K562 (cell line): ENCODE measurements at regions not wholly inside any gene's neighbourhood (a gene's known extent, or its start where the extent isn't known, plus 50 kb on each side); places are given as distances from the start of the nearest gene placed in this dataset.

Source experiments
- ATAC-seq: fragments of 200-7000 bp; cut with Tn5 transposase; 3 replicates; pipeline ENCODE4 v1.9.1; 2020; ENCODE audit warnings: moderate library complexity
- BruUV-seq: library from RNA; stranded (reverse); fragments of 400-500 nt; replicated peaks from 2 replicates; lab custom pipeline; 2021; lab: Mats Ljungman, UMichigan
- CTCF ChIA-PET: fragments of 300-600 bp; formaldehyde crosslinking; extraction: SDS; loops from one replicate; lab custom pipeline; 2021; ENCODE audit warnings: low intra/inter-chr PET ratio; lab: Yijun Ruan, JAX
- POLR2A ChIA-PET: fragments of 300-600, 350-650 bp; sonication (Branson Sonifier 250); formaldehyde crosslinking; extraction: SDS; loops from one replicate; lab custom pipeline; 2021; ENCODE audit warnings: antibody characterized with exemption, inconsistent platforms; lab: Yijun Ruan, JAX
- DNase-seq, 4 experiments: peaks; one replicate each; pipeline versions ENCODE4 v3.0.0 to v3.0.0-alpha.2; 2011 to 2018; ENCODE audit warnings: low spot score in 3 of 4, mixed read lengths in 3 of 4; ENCODE audit errors: extremely low read depth in 1 of 4
- FAIRE-seq: peaks from 2 replicates; lab custom pipeline; 2011; peaks lifted over from hg19 to GRCh38; lab: Jason Lieb, UNC
- H2AFZ ChIP-seq: 2 replicates; pipeline ENCODE4 v1.6.0; 2011; ENCODE audit warnings: low read depth, low read length, control low read depth, inconsistent platforms
- H3K27ac ChIP-seq: fragments of 200-600 bp; 3 replicates; pipeline ENCODE4 v1.8.0; 2011; ENCODE audit warnings: low read depth, mild to moderate bottlenecking, control low read depth, inconsistent platforms, low read length, moderate library complexity, mixed read lengths; ENCODE audit errors: extremely low read depth
- H3K27me3 ChIP-seq, 2 experiments: fragments of 300-600 bp in 1 of 2; 2 replicates in 1 of 2; 3 replicates in 1 of 2; pipeline versions ENCODE4 v1.6.0 to v1.8.0; 2011; ENCODE audit warnings: inconsistent platforms in 2 of 2, low read length in 2 of 2, mild to moderate bottlenecking in 1 of 2, mixed read lengths in 1 of 2, moderate library complexity in 1 of 2; ENCODE audit not compliant: control insufficient read depth in 2 of 2, insufficient read depth in 2 of 2
- H3K36me3 ChIP-seq: fragments of 300-600 bp; 3 replicates; pipeline ENCODE4 v1.8.0; 2011; ENCODE audit warnings: mild to moderate bottlenecking, low read length, inconsistent platforms; ENCODE audit not compliant: control insufficient read depth, insufficient read depth
- H3K4me1 ChIP-seq, 2 experiments: fragments of 200-600 bp in 1 of 2; replicated peaks in 1 of 2; 2 replicates in 1 of 2; 3 replicates in 1 of 2; pipeline versions ENCODE4 v1.5.1 to v1.8.0; 2011; ENCODE audit warnings: inconsistent platforms in 2 of 2, low read length in 2 of 2, mild to moderate bottlenecking in 1 of 2, mixed read lengths in 1 of 2, moderate library complexity in 1 of 2; ENCODE audit not compliant: control insufficient read depth in 2 of 2, insufficient read depth in 2 of 2
- H3K4me2 ChIP-seq: 2 replicates; pipeline ENCODE4 v1.6.1; 2011; ENCODE audit warnings: low read length, control low read depth, inconsistent platforms, mixed read lengths; ENCODE audit not compliant: insufficient read depth
- H3K4me3 ChIP-seq: fragments of 200-600 bp; sonication (generic), shearing (Covaris generic); 2 replicates; pipeline ENCODE4 v1.5.1; 2016; ENCODE audit warnings: control low read depth, inconsistent platforms
- H3K79me2 ChIP-seq: fragments of 200-600 bp; 3 replicates; pipeline ENCODE4 v1.8.0; 2011; ENCODE audit warnings: low read length, inconsistent platforms; ENCODE audit not compliant: control insufficient read depth, insufficient read depth
- H3K9ac ChIP-seq, 2 experiments: 2 replicates each; pipeline versions ENCODE4 v1.6.0 to v1.6.1; 2011; ENCODE audit warnings: low read depth in 2 of 2, low read length in 2 of 2, control low read depth in 1 of 2, inconsistent platforms in 1 of 2, mild to moderate bottlenecking in 1 of 2, mixed read lengths in 1 of 2; ENCODE audit not compliant: insufficient read depth in 1 of 2
- H3K9me1 ChIP-seq: one replicate; pipeline ENCODE4 v1.6.0; 2011; ENCODE audit warnings: inconsistent platforms, mild to moderate bottlenecking, low read length, moderate library complexity; ENCODE audit not compliant: control insufficient read depth, insufficient read depth
- H3K9me3 ChIP-seq: replicated peaks from 2 replicates; pipeline ENCODE4 v1.5.1; 2011; ENCODE audit warnings: low read depth, low read length, inconsistent platforms; ENCODE audit not compliant: control insufficient read depth, insufficient read depth
- H4K20me1 ChIP-seq: replicated peaks from 2 replicates; pipeline ENCODE4 v1.6.1; 2011; ENCODE audit warnings: low read length, inconsistent platforms, mixed read lengths; ENCODE audit not compliant: control insufficient read depth, insufficient read depth
- CHCHD3 ChIP-seq: fragments of 250-450 bp; sonication (Bioruptor Pico); IDR thresholded peaks from 2 replicates; pipeline ENCODE4 v2.1.2; 2022; ENCODE audit warnings: mild to moderate bottlenecking
- ELF2 ChIP-seq: fragments of 250-450 bp; sonication (Bioruptor Pico); IDR thresholded peaks from 2 replicates; pipeline ENCODE4 v1.5.0; 2021; ENCODE audit warnings: mild to moderate bottlenecking
- FOXJ2 ChIP-seq: fragments of 200-800 bp; sonication (Bioruptor generic); IDR thresholded peaks from 2 replicates; pipeline ENCODE4 v1.6.1; 2016; ENCODE audit warnings: missing genetic modification characterization, missing compliant biosample characterization
- HMGN3 ChIP-seq: IDR thresholded peaks from 2 replicates; pipeline ENCODE4 v1.6.1; 2011; ENCODE audit warnings: borderline replicate concordance, low read depth, mild to moderate bottlenecking, mixed read lengths, low read length; ENCODE audit not compliant: insufficient read length; ENCODE audit errors: extremely low read depth
- HOXB6 ChIP-seq: fragments of 250-450 bp; sonication (Bioruptor Pico); IDR thresholded peaks from 2 replicates; pipeline ENCODE4 v1.5.1; 2022; ENCODE audit warnings: mild to moderate bottlenecking, borderline replicate concordance
- KAT7 ChIP-seq: sonication (generic); formaldehyde crosslinking; IDR thresholded peaks from 2 replicates; pipeline ENCODE4 v1.8.0; 2022; ENCODE audit warnings: missing genetic modification reagents, mild to moderate bottlenecking, borderline replicate concordance
- STAT5B ChIP-seq: fragments of 250-450 bp; sonication (Bioruptor Pico); IDR thresholded peaks from 2 replicates; pipeline ENCODE4 v1.8.0; 2021; ENCODE audit warnings: mild to moderate bottlenecking, inconsistent platforms
- TCFL5 ChIP-seq: fragments of 250-450 bp; sonication (Bioruptor Pico); conservative IDR thresholded peaks from 2 replicates; pipeline ENCODE4 v1.6.1; 2021; ENCODE audit warnings: mild to moderate bottlenecking, moderate library complexity, matching md5 sums
- ZC3H11A ChIP-seq: IDR thresholded peaks from 2 replicates; pipeline ENCODE4 v1.6.1; 2012; ENCODE audit warnings: low read depth, low read length, improper control_type of control experiment
- ZNF165 ChIP-seq: fragments of 250-450 bp; sonication (Bioruptor Pico); IDR thresholded peaks from 2 replicates; pipeline ENCODE4 v1.4.0; 2020; ENCODE audit warnings: borderline replicate concordance
- ZNF707 ChIP-seq: fragments of 250-450 bp; sonication (Bioruptor Pico); conservative IDR thresholded peaks from 2 replicates; pipeline ENCODE4 v1.8.0; 2022; ENCODE audit warnings: inconsistent platforms, mild to moderate bottlenecking, moderate library complexity
- WGBS: fragments of 100-300 bp; shearing (Covaris generic); methylation state at CpG from one replicate; pipeline ENCODE4 v1.1.6; 2016; ENCODE audit warnings: low coverage, mixed read lengths; ENCODE audit not compliant: insufficient coverage; ENCODE audit errors: missing lambda C conversion rate; 5-methylcytosine and 5-hydroxymethylcytosine counted together
- in situ Hi-C: fragments of 300-500 bp; cut with MboI; formaldehyde crosslinking; loops from 4 replicates; pipeline ENCODE4 v1.15.0; 2018; ENCODE audit warnings: inconsistent platforms, mixed read lengths
- intact Hi-C: fragments of 100-400 bp; cut with micrococcal nuclease; formaldehyde crosslinking; loops from 2 replicates; pipeline ENCODE4 v1.14.2; 2022
- TF ChIP-seq, protein P1 (sequence below): sonication (generic); formaldehyde crosslinking; IDR thresholded peaks from 2 replicates; pipeline ENCODE4 v1.8.0; 2022; ENCODE audit warnings: mild to moderate bottlenecking, missing genetic modification reagents

DNA sequence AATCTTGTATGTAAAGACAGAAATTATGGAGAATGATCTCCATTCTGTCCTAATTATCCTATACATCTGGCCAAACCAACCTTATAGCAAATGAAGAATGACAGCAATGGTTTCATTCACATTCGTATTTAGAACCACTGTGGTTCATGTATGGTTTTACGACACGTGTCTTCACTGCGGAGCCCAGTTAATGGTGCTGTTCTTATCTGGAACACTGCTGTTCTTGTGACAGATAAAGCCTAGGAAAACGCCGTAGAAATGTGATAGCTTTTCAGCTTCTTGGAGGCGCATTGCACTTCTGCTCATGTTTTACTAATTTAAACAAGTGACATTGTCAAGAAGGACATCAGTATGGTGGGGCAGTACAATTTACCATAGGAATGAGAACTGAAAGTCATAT, 2266.4 kb upstream of the TENM3 start:
- Histone ChIP-seq H3K27me3 (no peaks in the 10 kb centered on the region), H3K36me3 (no peaks in the 10 kb centered on the region), H3K79me2 (no peaks in the 10 kb centered on the region), H2AFZ (no peak overlapping the region), H4K20me1 (no peaks in the 10 kb centered on the region), H3K9ac (no peak overlapping the region), H3K4me2 (no peak overlapping the region), H3K9me3 (no peaks in the 10 kb centered on the region), H3K27ac (no peak overlapping the region), H3K4me3 (no peak overlapping the region), H3K9me1 (no peaks in the 10 kb centered on the region), H3K4me1 (no peaks in the 10 kb centered on the region)
- POLR2A ChIA-PET: no interaction called here
- ATAC-seq (no peak), FAIRE-seq (no peak), DNase-seq (no peak)
- TF ChIP-seq ELF2: no peak
- no peak for TF ChIP-seq KAT7 (CRISPR knock-in tag)
- TF ChIP-seq HMGN3: no peak
- TF ChIP-seq HOXB6 (CRISPR knock-in tag): no peak
- no peak for TF ChIP-seq ZC3H11A
- TF ChIP-seq FOXJ2 (tag): no peak
- no peak for TF ChIP-seq TCFL5 (CRISPR knock-in tag)
- no peak for TF ChIP-seq STAT5B (CRISPR knock-in tag)
- TF ChIP-seq ZNF165 (CRISPR knock-in tag): no peak
- no peak for TF ChIP-seq ZNF707 (CRISPR knock-in tag)
- TF ChIP-seq CHCHD3: no peak
- TF ChIP-seq, protein P1, sequence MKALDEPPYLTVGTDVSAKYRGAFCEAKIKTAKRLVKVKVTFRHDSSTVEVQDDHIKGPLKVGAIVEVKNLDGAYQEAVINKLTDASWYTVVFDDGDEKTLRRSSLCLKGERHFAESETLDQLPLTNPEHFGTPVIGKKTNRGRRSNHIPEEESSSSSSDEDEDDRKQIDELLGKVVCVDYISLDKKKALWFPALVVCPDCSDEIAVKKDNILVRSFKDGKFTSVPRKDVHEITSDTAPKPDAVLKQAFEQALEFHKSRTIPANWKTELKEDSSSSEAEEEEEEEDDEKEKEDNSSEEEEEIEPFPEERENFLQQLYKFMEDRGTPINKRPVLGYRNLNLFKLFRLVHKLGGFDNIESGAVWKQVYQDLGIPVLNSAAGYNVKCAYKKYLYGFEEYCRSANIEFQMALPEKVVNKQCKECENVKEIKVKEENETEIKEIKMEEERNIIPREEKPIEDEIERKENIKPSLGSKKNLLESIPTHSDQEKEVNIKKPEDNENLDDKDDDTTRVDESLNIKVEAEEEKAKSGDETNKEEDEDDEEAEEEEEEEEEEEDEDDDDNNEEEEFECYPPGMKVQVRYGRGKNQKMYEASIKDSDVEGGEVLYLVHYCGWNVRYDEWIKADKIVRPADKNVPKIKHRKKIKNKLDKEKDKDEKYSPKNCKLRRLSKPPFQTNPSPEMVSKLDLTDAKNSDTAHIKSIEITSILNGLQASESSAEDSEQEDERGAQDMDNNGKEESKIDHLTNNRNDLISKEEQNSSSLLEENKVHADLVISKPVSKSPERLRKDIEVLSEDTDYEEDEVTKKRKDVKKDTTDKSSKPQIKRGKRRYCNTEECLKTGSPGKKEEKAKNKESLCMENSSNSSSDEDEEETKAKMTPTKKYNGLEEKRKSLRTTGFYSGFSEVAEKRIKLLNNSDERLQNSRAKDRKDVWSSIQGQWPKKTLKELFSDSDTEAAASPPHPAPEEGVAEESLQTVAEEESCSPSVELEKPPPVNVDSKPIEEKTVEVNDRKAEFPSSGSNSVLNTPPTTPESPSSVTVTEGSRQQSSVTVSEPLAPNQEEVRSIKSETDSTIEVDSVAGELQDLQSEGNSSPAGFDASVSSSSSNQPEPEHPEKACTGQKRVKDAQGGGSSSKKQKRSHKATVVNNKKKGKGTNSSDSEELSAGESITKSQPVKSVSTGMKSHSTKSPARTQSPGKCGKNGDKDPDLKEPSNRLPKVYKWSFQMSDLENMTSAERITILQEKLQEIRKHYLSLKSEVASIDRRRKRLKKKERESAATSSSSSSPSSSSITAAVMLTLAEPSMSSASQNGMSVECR (CRISPR knock-in tag): no peak
- CTCF ChIA-PET: no interaction called here
- in situ Hi-C loops: no loop called here
- BruUV-seq: no TSS peak
- WGBS: 6% methylated on average over 7 of the region's 7 CpGs
- intact Hi-C loops: no loop called here
